ENCODE measurements at regions not wholly inside any gene's neighbourhood (a gene's known extent, or its start where the extent isn't known, plus 50 kb on each side); places are given as distances from the start of the nearest gene placed in this dataset.
"Not testable (repeated sequence)": the region's sequence is repeated elsewhere in the genome, so short reads cannot be mapped to it uniquely, and the experiment has no call there.

- no peak for ATAC-seq
Observed at GRCh38 chr2:84131278-84131830, 327.7 kb downstream of the SUCLG1 start.

GRCh38 chr2:84129018-84129417 lies 330.1 kb downstream of the SUCLG1 start:
- ATAC-seq = no peak

GRCh38 chr2:84127812-84128211 lies 331.3 kb downstream of the SUCLG1 start:
- not testable (repeated sequence) for ATAC-seq

GRCh38 chr2:84126530-84126929 lies 332.6 kb downstream of the SUCLG1 start:
- no peak for ATAC-seq

- no peak for ATAC-seq
Observed at GRCh38 chr2:84126084-84126483, 333.0 kb downstream of the SUCLG1 start.

GRCh38 chr2:84116143-84116542 lies 342.9 kb downstream of the SUCLG1 start:
- no peak for ATAC-seq

GRCh38 chr2:84115173-84115857 lies 343.8 kb downstream of the SUCLG1 start:
- ATAC-seq = no peak

GRCh38 chr2:84103816-84104527 lies 355.1 kb downstream of the SUCLG1 start:
- not testable (repeated sequence) for ATAC-seq

- ATAC-seq = no peak
Observed at GRCh38 chr2:84102274-84102673, 356.8 kb downstream of the SUCLG1 start.

GRCh38 chr2:84088656-84089055 lies 370.4 kb downstream of the SUCLG1 start:
- ATAC-seq = no peak

- ATAC-seq = no peak
Observed at GRCh38 chr2:84085562-84085961, 373.5 kb downstream of the SUCLG1 start.

- ATAC-seq = no peak
Observed at GRCh38 chr2:84084856-84085255, 374.2 kb downstream of the SUCLG1 start.

GRCh38 chr2:84083984-84084383 lies 375.1 kb downstream of the SUCLG1 start:
- ATAC-seq = no peak

- no peak for ATAC-seq
Observed at GRCh38 chr2:84078471-84078870, 380.6 kb downstream of the SUCLG1 start.

GRCh38 chr2:84077496-84077895 lies 381.6 kb downstream of the SUCLG1 start:
- no peak for ATAC-seq

GRCh38 chr2:84071050-84071449 lies 388.0 kb downstream of the SUCLG1 start:
- peak; percentile 82 for ATAC-seq

- no peak for ATAC-seq
Observed at GRCh38 chr2:84065857-84066256, 393.2 kb downstream of the SUCLG1 start.

GRCh38 chr2:84057917-84058560 lies 401.0 kb downstream of the SUCLG1 start:
- no peak for ATAC-seq

GRCh38 chr2:84055816-84056215 lies 403.3 kb downstream of the SUCLG1 start:
- ATAC-seq = peak; percentile 36

GRCh38 chr2:84054577-84054976 lies 404.5 kb downstream of the SUCLG1 start:
- ATAC-seq = not testable (repeated sequence)

- ATAC-seq = no peak
Observed at GRCh38 chr2:84052913-84053312, 406.2 kb downstream of the SUCLG1 start.

GRCh38 chr2:84052043-84052442 lies 407.0 kb downstream of the SUCLG1 start:
- peak; percentile 90 for ATAC-seq

GRCh38 chr2:84048964-84049363 lies 410.1 kb downstream of the SUCLG1 start:
- ATAC-seq = no peak
